ENCODE measurements at regions not wholly inside any gene's neighbourhood (a gene's known extent, or its start where the extent isn't known, plus 50 kb on each side); places are given as distances from the start of the nearest gene placed in this dataset.

- no peaks in the 10 kb centered on the region for H3K36me3 ChIP-seq
- H3K4me3 ChIP-seq: no peak overlapping the region
- 51 to 62% methylated on average over 6 of the region's 6 CpGs for WGBS, 2 donors
- H3K9me3 ChIP-seq: no peaks in the 10 kb centered on the region
- TF ChIP-seq, protein P1, sequence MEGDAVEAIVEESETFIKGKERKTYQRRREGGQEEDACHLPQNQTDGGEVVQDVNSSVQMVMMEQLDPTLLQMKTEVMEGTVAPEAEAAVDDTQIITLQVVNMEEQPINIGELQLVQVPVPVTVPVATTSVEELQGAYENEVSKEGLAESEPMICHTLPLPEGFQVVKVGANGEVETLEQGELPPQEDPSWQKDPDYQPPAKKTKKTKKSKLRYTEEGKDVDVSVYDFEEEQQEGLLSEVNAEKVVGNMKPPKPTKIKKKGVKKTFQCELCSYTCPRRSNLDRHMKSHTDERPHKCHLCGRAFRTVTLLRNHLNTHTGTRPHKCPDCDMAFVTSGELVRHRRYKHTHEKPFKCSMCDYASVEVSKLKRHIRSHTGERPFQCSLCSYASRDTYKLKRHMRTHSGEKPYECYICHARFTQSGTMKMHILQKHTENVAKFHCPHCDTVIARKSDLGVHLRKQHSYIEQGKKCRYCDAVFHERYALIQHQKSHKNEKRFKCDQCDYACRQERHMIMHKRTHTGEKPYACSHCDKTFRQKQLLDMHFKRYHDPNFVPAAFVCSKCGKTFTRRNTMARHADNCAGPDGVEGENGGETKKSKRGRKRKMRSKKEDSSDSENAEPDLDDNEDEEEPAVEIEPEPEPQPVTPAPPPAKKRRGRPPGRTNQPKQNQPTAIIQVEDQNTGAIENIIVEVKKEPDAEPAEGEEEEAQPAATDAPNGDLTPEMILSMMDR (IDR thresholded peaks at IDR 0.05): no peak
- ATAC-seq (no peak), FAIRE-seq (no peak), DNase-seq (no peak)
- H3K4me1 ChIP-seq: peaks cover 0 to 7% (median 0%) of the 10 kb centered on the region in 3 donors
- H3K27ac ChIP-seq: no peak overlapping the region
- H3K27me3 ChIP-seq: peaks cover 0 to 6% (median 0%) of the 10 kb centered on the region in 4 donors
- intact Hi-C loops (cut with DNase I): no loop called here
These were observed 95.5 kb upstream of the NXT1 start for GRCh38 chr20:23255106-23255505.

- WGBS, 2 donors: 12 to 13% methylated on average over 2 of the region's 2 CpGs
- Histone ChIP-seq H3K9me3 (no peaks in the 10 kb centered on the region), H3K4me3 (no peak overlapping the region), H3K36me3 (no peaks in the 10 kb centered on the region), H3K27ac (no peak overlapping the region), H3K27me3 (peaks cover 0 to 6% (median 0%) of the 10 kb centered on the region in 4 donors), H3K4me1 (peaks cover 0 to 7% (median 0%) of the 10 kb centered on the region in 3 donors)
- TF ChIP-seq, protein P1 (IDR thresholded peaks at IDR 0.05): no peak
- ATAC-seq (no peak), DNase-seq (no peak), FAIRE-seq (no peak)
- intact Hi-C loops (cut with DNase I): no loop called here
These were observed 96.1 kb upstream of the NXT1 start for GRCh38 chr20:23254505-23254904.

- intact Hi-C loops (cut with DNase I): no loop called here
- ATAC-seq: no peak
- no peaks in the 10 kb centered on the region for H3K36me3 ChIP-seq
- no peak for FAIRE-seq
- peaks cover 0 to 6% (median 0%) of the 10 kb centered on the region in 4 donors for H3K27me3 ChIP-seq
- no peak overlapping the region for H3K4me3 ChIP-seq
- TF ChIP-seq, protein P1 (IDR thresholded peaks at IDR 0.05): no peak
- WGBS, 2 donors: 56 to 61% methylated on average over 5 of the region's 5 CpGs
- peaks cover 0 to 7% (median 0%) of the 10 kb centered on the region in 3 donors for H3K4me1 ChIP-seq
- no peak overlapping the region for H3K27ac ChIP-seq
- no peak for DNase-seq
- H3K9me3 ChIP-seq: no peaks in the 10 kb centered on the region
These were observed 96.6 kb upstream of the NXT1 start for GRCh38 chr20:23254034-23254433.

DNA sequence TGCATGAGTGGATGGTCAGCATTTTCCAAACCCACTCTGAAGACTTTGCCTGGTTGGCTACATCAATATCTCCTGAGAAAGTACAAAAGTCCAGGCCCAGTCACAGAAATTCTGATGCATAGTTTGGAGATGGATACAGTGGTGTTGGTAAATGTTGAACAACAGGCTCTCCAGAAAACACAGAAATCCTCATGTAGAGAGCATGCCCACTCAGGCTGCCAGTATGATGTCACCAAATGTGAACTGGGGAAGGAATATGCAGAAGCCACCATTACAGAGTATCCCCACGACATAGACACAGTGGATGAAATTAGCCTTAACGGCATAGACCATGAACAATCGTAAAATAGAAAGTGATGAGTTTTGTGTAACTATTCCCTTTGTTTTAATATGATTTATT, 97.1 kb upstream of the NXT1 start:
- Histone ChIP-seq H3K9me3 (no peaks in the 10 kb centered on the region), H3K4me3 (no peak overlapping the region), H3K36me3 (no peaks in the 10 kb centered on the region), H3K27me3 (peaks cover 0 to 6% (median 0%) of the 10 kb centered on the region in 4 donors), H3K4me1 (peaks cover 0 to 7% (median 0%) of the 10 kb centered on the region in 3 donors), H3K27ac (no peak overlapping the region)
- WGBS, 2 donors: 67 to 82% methylated on average over 3 of the region's 3 CpGs
- no peak for DNase-seq
- no peak for ATAC-seq
- intact Hi-C loops (cut with DNase I): no loop called here
- FAIRE-seq: no peak
- TF ChIP-seq, protein P1 (IDR thresholded peaks at IDR 0.05): no peak

- H3K36me3 ChIP-seq: no peaks in the 10 kb centered on the region
- FAIRE-seq: no peak
- no peaks in the 10 kb centered on the region for H3K9me3 ChIP-seq
- intact Hi-C loops (cut with DNase I): no loop called here
- DNase-seq: no peak
- H3K27me3 ChIP-seq: peaks cover 0 to 6% (median 0%) of the 10 kb centered on the region in 4 donors
- ATAC-seq: no peak
- H3K4me1 ChIP-seq: no peaks in the 10 kb centered on the region
- no peak overlapping the region for H3K4me3 ChIP-seq
- TF ChIP-seq, protein P1 (IDR thresholded peaks at IDR 0.05): no peak
- whole genome bisulfite sequencing, 2 donors: 74 to 82% methylated on average over 6 of the region's 6 CpGs
- no peak overlapping the region for H3K27ac ChIP-seq
These were observed 98.8 kb upstream of the NXT1 start for GRCh38 chr20:23251779-23252178.

All from pancreas (tissue), 10 donors.